ENCODE measurements at regions not wholly inside any gene's neighbourhood (a gene's known extent, or its start where the extent isn't known, plus 50 kb on each side); places are given as distances from the start of the nearest gene placed in this dataset.

- Histone ChIP-seq H3K4me3 (ENCODE audit: low read length) (no peak overlapping the region), H3K36me3 (ENCODE audit: insufficient read depth, low read length) (no peaks in the 10 kb centered on the region), H3K4me1 (ENCODE audit: insufficient read depth, low read length) (no peaks in the 10 kb centered on the region), H3K27me3 (ENCODE audit: insufficient read depth, low read length) (no peaks in the 10 kb centered on the region), H3K9me3 (ENCODE audit: insufficient read depth, low read depth, low read length) (no peaks in the 10 kb centered on the region), H3K27ac (ENCODE audit: low read depth, low read length) (no peak overlapping the region), H3K9ac (ENCODE audit: low read depth, low read length) (no peak overlapping the region)
- 88% methylated on average over 5 of the region's 5 CpGs for WGBS
Observed at GRCh38 chr2:118268268-118268667, 180.0 kb downstream of the INSIG2 start.

DNA sequence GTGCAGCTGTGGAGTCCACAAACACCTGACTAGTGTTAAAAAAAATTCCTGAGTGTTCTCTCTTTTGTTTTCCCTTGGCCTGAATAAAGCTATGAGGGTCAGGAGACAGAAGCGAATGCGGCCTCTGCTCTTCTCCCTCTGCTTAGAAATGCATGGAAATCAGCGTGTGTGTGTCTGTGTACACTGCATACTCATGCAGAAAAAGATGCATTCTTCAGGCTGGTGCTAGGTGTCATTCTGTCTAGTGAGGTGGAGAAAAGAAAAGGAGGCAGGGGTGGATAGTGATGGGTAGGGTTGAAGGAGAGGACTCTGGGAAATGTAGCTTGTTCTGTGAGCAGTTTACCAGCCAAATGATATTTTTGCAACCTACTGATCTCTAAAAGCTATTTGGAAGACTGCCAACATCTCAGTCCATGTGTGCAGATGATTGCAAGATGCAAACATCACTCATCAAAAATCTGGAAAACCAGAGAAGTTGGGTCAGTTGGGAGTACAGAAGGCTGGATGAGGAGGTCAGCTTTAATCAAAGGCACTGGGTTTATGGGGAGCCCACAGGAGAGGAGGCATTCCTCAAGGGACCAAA is 177.7 kb downstream of the INSIG2 start:
- Histone ChIP-seq H3K9ac (ENCODE audit: low read depth, low read length) (no peak overlapping the region), H3K27ac (ENCODE audit: low read depth, low read length) (no peak overlapping the region), H3K4me3 (ENCODE audit: low read length) (no peak overlapping the region), H3K27me3 (ENCODE audit: insufficient read depth, low read length) (no peaks in the 10 kb centered on the region), H3K4me1 (ENCODE audit: insufficient read depth, low read length) (no peaks in the 10 kb centered on the region), H3K9me3 (ENCODE audit: insufficient read depth, low read depth, low read length) (no peaks in the 10 kb centered on the region), H3K36me3 (ENCODE audit: insufficient read depth, low read length) (no peaks in the 10 kb centered on the region)
- WGBS = 92% methylated on average over 3 of the region's 3 CpGs

DNA sequence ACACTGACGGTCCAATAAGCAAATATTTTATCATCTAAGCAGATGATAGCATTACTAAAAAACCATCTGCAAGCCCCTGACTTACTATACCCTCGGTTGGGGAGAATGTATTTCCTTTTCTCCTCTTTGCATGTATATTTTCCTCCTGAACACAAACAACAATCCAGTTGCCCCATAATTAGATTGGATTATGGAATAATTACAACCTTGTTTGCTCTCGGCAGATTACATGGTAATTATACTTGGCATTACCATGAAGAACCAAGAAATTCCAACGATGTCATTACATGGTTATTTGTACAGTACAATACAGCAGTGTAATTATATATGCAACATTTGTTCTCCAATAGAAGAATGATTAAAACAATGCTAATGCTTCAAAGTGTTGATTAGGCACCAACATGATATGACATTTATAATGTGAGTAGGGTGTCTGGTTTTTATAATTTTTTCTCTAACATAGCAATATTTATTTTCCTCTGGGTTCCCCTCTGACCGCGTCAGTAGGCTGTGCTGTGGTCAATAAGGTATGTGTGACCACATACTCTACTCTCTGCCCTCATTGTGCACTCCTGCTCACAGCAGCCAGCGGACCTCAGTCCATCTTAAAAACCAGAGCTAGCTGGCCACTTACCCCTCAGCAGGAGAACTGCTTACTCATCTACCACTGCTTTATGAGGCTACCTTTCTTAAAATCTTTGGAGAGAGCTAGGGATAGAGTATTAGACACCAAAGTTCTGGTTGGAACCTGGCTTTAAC is 176.1 kb downstream of the INSIG2 start:
- Histone ChIP-seq H3K9me3 (ENCODE audit: insufficient read depth, low read depth, low read length) (no peaks in the 10 kb centered on the region), H3K27ac (ENCODE audit: low read depth, low read length) (no peak overlapping the region), H3K9ac (ENCODE audit: low read depth, low read length) (no peak overlapping the region), H3K4me3 (ENCODE audit: low read length) (no peak overlapping the region), H3K27me3 (ENCODE audit: insufficient read depth, low read length) (no peaks in the 10 kb centered on the region), H3K4me1 (ENCODE audit: insufficient read depth, low read length) (no peaks in the 10 kb centered on the region), H3K36me3 (ENCODE audit: insufficient read depth, low read length) (no peaks in the 10 kb centered on the region)
- over 99% methylated on average over 5 of the region's 7 CpGs for WGBS

GRCh38 chr2:118257696-118258095 is 169.4 kb downstream of the INSIG2 start:
- no CpG with 5 or more reads among the region's 2 CpGs for WGBS
- H3K9ac ChIP-seq (ENCODE audit: low read depth, low read length) = no peak overlapping the region
- no peak overlapping the region for H3K4me3 ChIP-seq (ENCODE audit: low read length)
- peaks cover 7% of the 10 kb centered on the region; the same call in 1 of the 2 replicates for H3K9me3 ChIP-seq (ENCODE audit: insufficient read depth, low read depth, low read length)
- H3K27ac ChIP-seq (ENCODE audit: low read depth, low read length) = no peak overlapping the region
- no peaks in the 10 kb centered on the region for H3K27me3 ChIP-seq (ENCODE audit: insufficient read depth, low read length)
- no peaks in the 10 kb centered on the region for H3K36me3 ChIP-seq (ENCODE audit: insufficient read depth, low read length)
- H3K4me1 ChIP-seq (ENCODE audit: insufficient read depth, low read length) = peaks cover 16% of the 10 kb centered on the region

GRCh38 chr2:118255771-118256372 is 167.6 kb downstream of the INSIG2 start:
- Histone ChIP-seq H3K27ac (ENCODE audit: low read depth, low read length) (peak overlapping the region; percentile 77), H3K9me3 (ENCODE audit: insufficient read depth, low read depth, low read length) (peaks cover 7% of the 10 kb centered on the region; the same call in 1 of the 2 replicates), H3K4me3 (ENCODE audit: low read length) (no peak overlapping the region), H3K9ac (ENCODE audit: low read depth, low read length) (no peak overlapping the region), H3K36me3 (ENCODE audit: insufficient read depth, low read length) (no peaks in the 10 kb centered on the region), H3K4me1 (ENCODE audit: insufficient read depth, low read length) (peaks cover 21% of the 10 kb centered on the region), H3K27me3 (ENCODE audit: insufficient read depth, low read length) (no peaks in the 10 kb centered on the region)
- WGBS = 37% methylated on average over 5 of the region's 5 CpGs

DNA sequence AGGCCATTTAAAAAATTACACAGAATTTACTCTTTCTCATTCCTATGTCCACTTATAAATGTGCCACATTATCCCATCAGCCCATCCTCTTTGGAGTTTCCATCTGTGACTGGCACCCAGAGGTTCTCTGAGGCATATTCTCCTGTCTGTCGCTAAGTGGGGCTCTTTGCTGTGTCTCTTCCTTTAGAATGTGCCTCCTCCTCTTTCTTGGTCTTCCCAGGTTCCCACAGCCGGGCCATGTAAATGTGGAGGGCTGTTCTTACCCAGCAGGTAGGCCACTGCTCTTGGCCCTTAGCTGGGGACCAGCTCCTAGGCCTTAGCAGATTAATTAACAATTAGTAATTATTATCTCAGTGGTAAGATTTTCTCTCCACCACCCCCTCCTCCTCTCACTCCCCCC is 167.0 kb downstream of the INSIG2 start:
- 51% methylated on average over 2 of the region's 2 CpGs for WGBS
- H3K4me1 ChIP-seq (ENCODE audit: insufficient read depth, low read length) = peaks cover 24% of the 10 kb centered on the region
- H3K36me3 ChIP-seq (ENCODE audit: insufficient read depth, low read length) = no peaks in the 10 kb centered on the region
- no peaks in the 10 kb centered on the region for H3K27me3 ChIP-seq (ENCODE audit: insufficient read depth, low read length)
- peak overlapping the region; percentile 57; the same call in 1 of the 2 replicates for H3K27ac ChIP-seq (ENCODE audit: low read depth, low read length)
- H3K9me3 ChIP-seq (ENCODE audit: insufficient read depth, low read depth, low read length) = peaks cover 7% of the 10 kb centered on the region; the same call in 1 of the 2 replicates
- no peak overlapping the region for H3K9ac ChIP-seq (ENCODE audit: low read depth, low read length)
- no peak overlapping the region for H3K4me3 ChIP-seq (ENCODE audit: low read length)

- Histone ChIP-seq H3K9me3 (ENCODE audit: insufficient read depth, low read depth, low read length) (peaks cover 7% of the 10 kb centered on the region; the same call in 1 of the 2 replicates), H3K36me3 (ENCODE audit: insufficient read depth, low read length) (no peaks in the 10 kb centered on the region), H3K27me3 (ENCODE audit: insufficient read depth, low read length) (no peaks in the 10 kb centered on the region), H3K4me1 (ENCODE audit: insufficient read depth, low read length) (peaks cover 24% of the 10 kb centered on the region), H3K27ac (ENCODE audit: low read depth, low read length) (no peak overlapping the region), H3K4me3 (ENCODE audit: low read length) (no peak overlapping the region), H3K9ac (ENCODE audit: low read depth, low read length) (no peak overlapping the region)
- 95% methylated on average over 2 of the region's 2 CpGs for WGBS
Observed at GRCh38 chr2:118254116-118254515, 165.8 kb downstream of the INSIG2 start.

GRCh38 chr2:118251427-118251826 is 163.2 kb downstream of the INSIG2 start:
- Histone ChIP-seq H3K9ac (ENCODE audit: low read depth, low read length) (no peak overlapping the region), H3K27me3 (ENCODE audit: insufficient read depth, low read length) (no peaks in the 10 kb centered on the region), H3K27ac (ENCODE audit: low read depth, low read length) (no peak overlapping the region), H3K36me3 (ENCODE audit: insufficient read depth, low read length) (no peaks in the 10 kb centered on the region), H3K4me3 (ENCODE audit: low read length) (no peak overlapping the region), H3K4me1 (ENCODE audit: insufficient read depth, low read length) (peaks cover 22% of the 10 kb centered on the region), H3K9me3 (ENCODE audit: insufficient read depth, low read depth, low read length) (no peaks in the 10 kb centered on the region)
- WGBS = 93% methylated on average over 3 of the region's 3 CpGs

GRCh38 chr2:118250463-118250862 is 162.2 kb downstream of the INSIG2 start:
- peaks cover 13% of the 10 kb centered on the region for H3K4me1 ChIP-seq (ENCODE audit: insufficient read depth, low read length)
- H3K27ac ChIP-seq (ENCODE audit: low read depth, low read length) = no peak overlapping the region
- H3K4me3 ChIP-seq (ENCODE audit: low read length) = no peak overlapping the region
- H3K27me3 ChIP-seq (ENCODE audit: insufficient read depth, low read length) = no peaks in the 10 kb centered on the region
- H3K9me3 ChIP-seq (ENCODE audit: insufficient read depth, low read depth, low read length) = no peaks in the 10 kb centered on the region
- 86% methylated on average over 5 of the region's 5 CpGs for WGBS
- no peak overlapping the region for H3K9ac ChIP-seq (ENCODE audit: low read depth, low read length)
- no peaks in the 10 kb centered on the region for H3K36me3 ChIP-seq (ENCODE audit: insufficient read depth, low read length)

DNA sequence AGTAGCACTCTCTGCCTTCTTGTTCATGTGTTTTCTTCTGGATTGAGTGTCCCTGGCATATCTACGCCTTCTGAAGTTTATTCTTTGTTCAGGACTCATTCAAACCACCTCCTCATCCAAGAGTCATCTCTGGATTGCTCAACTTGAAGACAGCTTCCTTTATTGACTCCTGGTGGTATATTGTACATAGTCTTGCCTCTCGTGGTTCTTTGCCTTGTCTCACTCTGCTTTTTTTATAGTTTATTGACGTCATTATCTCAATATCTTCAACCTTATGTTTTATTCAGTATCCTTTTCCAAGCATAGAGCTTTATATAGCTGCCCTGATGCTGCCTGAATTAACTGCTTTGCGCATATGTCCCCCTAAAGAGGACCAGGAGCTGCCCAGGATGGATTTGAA is 161.7 kb downstream of the INSIG2 start:
- H3K9me3 ChIP-seq (ENCODE audit: insufficient read depth, low read depth, low read length) = no peaks in the 10 kb centered on the region

DNA sequence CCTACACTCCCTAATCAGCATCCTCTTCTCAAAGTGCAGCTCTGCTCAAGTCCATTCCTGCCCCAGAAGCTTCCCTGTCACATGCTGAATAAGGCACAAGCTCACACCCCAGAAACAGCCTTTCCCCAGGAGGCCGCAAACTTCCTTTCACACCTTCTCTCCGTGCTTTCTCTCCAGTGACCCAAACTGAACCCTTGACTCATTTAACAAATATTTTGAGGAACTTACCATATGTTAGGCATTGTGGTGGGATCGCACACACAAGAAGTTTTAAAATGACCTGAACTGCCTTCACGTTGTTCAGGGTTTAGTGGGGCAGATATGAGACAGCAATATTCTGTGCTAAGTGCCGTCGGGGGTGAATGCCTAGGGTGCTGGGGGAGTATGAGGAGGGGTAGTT is 161.3 kb downstream of the INSIG2 start:
- H3K4me1 ChIP-seq (ENCODE audit: insufficient read depth, low read length) = peaks cover 8% of the 10 kb centered on the region; the same call in 1 of the 2 replicates
- WGBS = 66% methylated on average over 6 of the region's 6 CpGs
- no peak overlapping the region for H3K9ac ChIP-seq (ENCODE audit: low read depth, low read length)
- H3K27me3 ChIP-seq (ENCODE audit: insufficient read depth, low read length) = no peaks in the 10 kb centered on the region
- no peaks in the 10 kb centered on the region for H3K9me3 ChIP-seq (ENCODE audit: insufficient read depth, low read depth, low read length)
- H3K4me3 ChIP-seq (ENCODE audit: low read length) = no peak overlapping the region
- no peak overlapping the region for H3K27ac ChIP-seq (ENCODE audit: low read depth, low read length)
- no peaks in the 10 kb centered on the region for H3K36me3 ChIP-seq (ENCODE audit: insufficient read depth, low read length)

More for the DNA sequence above, 161.7 kb downstream of the INSIG2 start:
- H3K4me3 ChIP-seq (ENCODE audit: low read length) = no peak overlapping the region
- 63% methylated on average over 4 of the region's 4 CpGs for WGBS
- no peaks in the 10 kb centered on the region for H3K36me3 ChIP-seq (ENCODE audit: insufficient read depth, low read length)
- no peak overlapping the region for H3K9ac ChIP-seq (ENCODE audit: low read depth, low read length)
- no peaks in the 10 kb centered on the region for H3K27me3 ChIP-seq (ENCODE audit: insufficient read depth, low read length)
- peaks cover 9% of the 10 kb centered on the region; the same call in 1 of the 2 replicates for H3K4me1 ChIP-seq (ENCODE audit: insufficient read depth, low read length)
- no peak overlapping the region for H3K27ac ChIP-seq (ENCODE audit: low read depth, low read length)
